NCI-H2227 (cell line): ENCODE measurements at regions not wholly inside any gene's neighbourhood (a gene's known extent, or its start where the extent isn't known, plus 50 kb on each side); places are given as distances from the start of the nearest gene placed in this dataset.
A peak's percentile ranks its signal among the peaks of the same experiment; 100 is the strongest.

Experiments used
- DNase-seq: peaks from one replicate; lab custom pipeline; 2025; ENCODE audit not compliant: unreplicated experiment; lab: John Stamatoyannopoulos, UW

GRCh38 chr2:208545403-208546042, 138.9 kb downstream of the PTH2R start:
- peak; percentile 28 for DNase-seq

- no peak for DNase-seq
These were observed 139.5 kb downstream of the PTH2R start for GRCh38 chr2:208546107-208546506.

- DNase-seq = no peak
These were observed 140.5 kb downstream of the PTH2R start for GRCh38 chr2:208546860-208547650.

- no peak for DNase-seq
These were observed 142.1 kb downstream of the PTH2R start for GRCh38 chr2:208548700-208549099.

GRCh38 chr2:208549546-208550158, 143.1 kb downstream of the PTH2R start:
- DNase-seq = no peak

GRCh38 chr2:208552943-208553342, 146.4 kb downstream of the PTH2R start:
- DNase-seq = no peak

GRCh38 chr2:208556983-208557484, 150.4 kb downstream of the PTH2R start:
- no peak for DNase-seq

GRCh38 chr2:208565690-208566416, 159.3 kb downstream of the PTH2R start:
- DNase-seq = no peak

- DNase-seq = no peak
These were observed 161.6 kb downstream of the PTH2R start for GRCh38 chr2:208568203-208568602.

GRCh38 chr2:208570066-208570465, 163.5 kb downstream of the PTH2R start:
- no peak for DNase-seq

GRCh38 chr2:208570851-208571763, 164.5 kb downstream of the PTH2R start:
- peak; percentile 35 for DNase-seq

GRCh38 chr2:208571764-208572131, 165.2 kb downstream of the PTH2R start:
- no peak for DNase-seq

- no peak for DNase-seq
These were observed 167.0 kb downstream of the PTH2R start for GRCh38 chr2:208573569-208573968.

- peak; percentile 85 for DNase-seq
These were observed 173.1 kb downstream of the PTH2R start for GRCh38 chr2:208579678-208580077.

- no peak for DNase-seq
These were observed 177.9 kb downstream of the PTH2R start for GRCh38 chr2:208584378-208584985.

- DNase-seq = no peak
These were observed 179.9 kb downstream of the PTH2R start for GRCh38 chr2:208586516-208586915.

- DNase-seq = no peak
These were observed 188.2 kb downstream of the PTH2R start for GRCh38 chr2:208594642-208595385.

- peak; percentile 13 for DNase-seq
These were observed 189.0 kb downstream of the PTH2R start for GRCh38 chr2:208595386-208596275.
